HCT116 (cell line): ENCODE measurements at regions not wholly inside any gene's neighbourhood (a gene's known extent, or its start where the extent isn't known, plus 50 kb on each side); places are given as distances from the start of the nearest gene placed in this dataset.

ENCODE experiments used
- ATAC-seq: fragments of 200-7000 bp; cut with Tn5 transposase; 2 replicates; pipeline ENCODE4 v1.9.1; 2020; ENCODE audit warnings: mild to moderate bottlenecking, moderate library complexity
- BruUV-seq: library from RNA; stranded (reverse); fragments of 400-500 nt; replicated peaks from 2 replicates; lab custom pipeline; 2021; lab: Mats Ljungman, UMichigan
- CTCF ChIA-PET: fragments of 300-600 bp; sonication (Branson Sonifier 250); formaldehyde crosslinking; loops from one replicate; lab custom pipeline; 2021; ENCODE audit warnings: antibody characterized with exemption; lab: Charles Lee
- POLR2A ChIA-PET: fragments of 300-600, 350-600 bp; sonication (Branson Sonifier 250); formaldehyde crosslinking; loops from one replicate; lab custom pipeline; 2021; ENCODE audit warnings: antibody characterized with exemption; lab: Charles Lee
- RAD21 ChIA-PET, 2 experiments: fragments of 300-600 bp; sonication (Branson Sonifier 250); formaldehyde crosslinking; loops; one replicate each; lab custom pipeline; 2023; ENCODE audit warnings: low total read pairs in 2 of 2; ENCODE audit not compliant: uncharacterized antibody in 2 of 2, unreplicated experiment in 2 of 2, low non-redundant PET in 1 of 2; lab: Charles Lee
- DNase-seq: peaks from one replicate; pipeline ENCODE4 v3.0.0-alpha.2; 2010; ENCODE audit warnings: low read depth, low spot score
- H2AFZ ChIP-seq: fragments of 200-600 bp; shearing (Covaris generic), sonication (generic); 2 replicates; pipeline ENCODE4 v1.6.1; 2017; ENCODE audit warnings: low read depth, mixed run types, mixed read lengths, antibody characterized with exemption, low read length; ENCODE audit not compliant: poor library complexity, severe bottlenecking
- H3K27ac ChIP-seq: 2 replicates; pipeline ENCODE4 v1.5.1; 2012; ENCODE audit warnings: low read depth, low read length
- H3K27me3 ChIP-seq: fragments of 200-600 bp; sonication (generic); 2 replicates; pipeline ENCODE4 v1.6.1; 2016; ENCODE audit warnings: mixed run types, low read length, mixed read lengths; ENCODE audit not compliant: insufficient read depth
- H3K36me3 ChIP-seq, 2 experiments: fragments of 200-500 bp in 1 of 2; fragments of 200-600 bp in 1 of 2; sonication (Bioruptor generic) in 1 of 2; sonication (generic) in 1 of 2; 2 replicates each; pipeline versions ENCODE4 v1.5.1 to v1.6.1; 2014 to 2016; ENCODE audit warnings: low read length in 2 of 2, inconsistent platforms in 1 of 2, mixed read lengths in 1 of 2, mixed run types in 1 of 2; ENCODE audit not compliant: insufficient read depth in 2 of 2, control insufficient read depth in 1 of 2
- H3K4me1 ChIP-seq, 2 experiments: fragments of 200-600 bp in 1 of 2; sonication (generic) in 1 of 2; 2 replicates each; pipeline versions ENCODE4 v1.5.1 to v1.6.1; 2012 to 2017; ENCODE audit warnings: low read length in 2 of 2, inconsistent platforms in 1 of 2, mild to moderate bottlenecking in 1 of 2, mixed read lengths in 1 of 2, mixed run types in 1 of 2, moderate library complexity in 1 of 2; ENCODE audit not compliant: insufficient read depth in 2 of 2, control insufficient read depth in 1 of 2
- H3K4me2 ChIP-seq: fragments of 200-600 bp; sonication (generic); 2 replicates; pipeline ENCODE4 v1.6.1; 2017; ENCODE audit warnings: mixed run types, low read length, mixed read lengths
- H3K4me3 ChIP-seq, 2 experiments: fragments of 200-600 bp in 1 of 2; sonication (generic) in 1 of 2; replicated peaks in 1 of 2; 2 replicates each; pipeline ENCODE4 v1.5.1; 2011 to 2016; ENCODE audit warnings: low read length in 2 of 2, control low read depth in 1 of 2, low read depth in 1 of 2, mild to moderate bottlenecking in 1 of 2, mixed read lengths in 1 of 2, mixed run types in 1 of 2
- H3K79me2 ChIP-seq: fragments of 200-600 bp; sonication (generic); 2 replicates; pipeline ENCODE4 v1.6.1; 2017; ENCODE audit warnings: mild to moderate bottlenecking, mixed run types, low read length, moderate library complexity, mixed read lengths; ENCODE audit not compliant: insufficient read depth
- H3K9ac ChIP-seq: fragments of 200-600 bp; sonication (generic); 2 replicates; pipeline ENCODE4 v1.6.1; 2016; ENCODE audit warnings: low read length, mixed read lengths
- H3K9me2 ChIP-seq: fragments of 200-600 bp; sonication (generic), shearing (Covaris generic); 2 replicates; pipeline ENCODE4 v1.6.1; 2017; ENCODE audit warnings: mixed run types, mild to moderate bottlenecking, moderate library complexity; ENCODE audit not compliant: insufficient read depth
- H3K9me3 ChIP-seq, 2 experiments: fragments of 200-500 bp in 1 of 2; fragments of 200-600 bp in 1 of 2; sonication (Bioruptor generic) in 1 of 2; sonication (generic) in 1 of 2; 2 replicates each; pipeline ENCODE4 v1.6.1; 2014 to 2017; ENCODE audit warnings: low read length in 2 of 2, mixed read lengths in 2 of 2, inconsistent platforms in 1 of 2, low read depth in 1 of 2, mild to moderate bottlenecking in 1 of 2, mixed run types in 1 of 2, moderate library complexity in 1 of 2; ENCODE audit not compliant: control insufficient read depth in 1 of 2, insufficient read depth in 1 of 2
- H4K20me1 ChIP-seq: fragments of 200-600 bp; sonication (generic), shearing (Covaris generic); 2 replicates; pipeline ENCODE4 v1.6.1; 2017; ENCODE audit warnings: mixed run types, mild to moderate bottlenecking, moderate library complexity; ENCODE audit not compliant: insufficient read depth
- CEBPB ChIP-seq: IDR thresholded peaks from 2 replicates; pipeline ENCODE4 v1.6.1; 2012; ENCODE audit warnings: low read depth
- EGR1 ChIP-seq: IDR thresholded peaks from 2 replicates; pipeline ENCODE4 v1.6.1; 2012; ENCODE audit warnings: low read depth
- EZH2 ChIP-seq: fragments of 200-600 bp; sonication (generic); IDR thresholded peaks from 2 replicates; pipeline ENCODE4 v1.6.1; 2017; ENCODE audit warnings: antibody characterized with exemption, mixed run types
- EZH2phosphoT487 ChIP-seq: fragments of 200-600 bp; IDR thresholded peaks from 2 replicates; pipeline ENCODE4 v1.6.1; 2018; ENCODE audit warnings: antibody characterized with exemption, borderline replicate concordance
- JUND ChIP-seq: IDR thresholded peaks from 2 replicates; pipeline ENCODE4 v1.6.1; 2012
- MAX ChIP-seq: IDR thresholded peaks from 2 replicates; pipeline ENCODE4 v1.6.1; 2012
- POLR2A ChIP-seq: IDR thresholded peaks from 2 replicates; pipeline ENCODE4 v1.7.0; 2011; ENCODE audit warnings: borderline replicate concordance; ENCODE audit not compliant: insufficient read depth, insufficient read length; ENCODE audit errors: extremely low read depth
- REST ChIP-seq: IDR thresholded peaks from 2 replicates; pipeline ENCODE4 v1.6.1; 2012; ENCODE audit warnings: low read depth
- SIN3A ChIP-seq: IDR thresholded peaks from 2 replicates; pipeline ENCODE4 v1.6.1; 2012; ENCODE audit warnings: low read depth
- ZFX ChIP-seq: fragments of 450-650 bp; IDR thresholded peaks from 2 replicates; pipeline ENCODE4 v1.6.1; 2017
- ZNF274 ChIP-seq: fragments of 200-500 bp; sonication (Bioruptor generic); IDR thresholded peaks from 2 replicates; pipeline ENCODE4 v1.6.1; 2014; ENCODE audit warnings: mild to moderate bottlenecking, low read depth, low read length, inconsistent platforms
- intact Hi-C: fragments of 100-400 bp; cut with micrococcal nuclease; formaldehyde crosslinking; loops from 2 replicates; pipeline ENCODE4 v1.10.0; 2022

GRCh38 chr14:89524412-89524811 is 107.4 kb upstream of the FOXN3 start:
- CTCF ChIA-PET = no interaction called here
- BruUV-seq = no TSS peak
- no peak for ATAC-seq

More at GRCh38 chr14:89524412-89524811, 107.4 kb upstream of the FOXN3 start:
- Histone ChIP-seq H3K9ac (no peak overlapping the region), H3K36me3 (no peaks in the 10 kb centered on the region), H3K27ac (no peak overlapping the region), H4K20me1 (no peaks in the 10 kb centered on the region), H3K4me2 (no peak overlapping the region), H3K4me3 (no peak overlapping the region), H3K4me1 (no peaks in the 10 kb centered on the region), H2AFZ (no peak overlapping the region), H3K9me3 (peaks cover 0 to 8% of the 10 kb centered on the region in 2 experiments; a peak in 2 of 4 replicates), H3K27me3 (no peaks in the 10 kb centered on the region), H3K9me2 (no peaks in the 10 kb centered on the region), H3K79me2 (no peaks in the 10 kb centered on the region)
- ChIA-PET POLR2A (no interaction called here), RAD21 (no interaction called here)
- intact Hi-C loops = no loop called here
- DNase-seq = no peak
- TF ChIP-seq EZH2 (no peak), ZFX (no peak), POLR2A (no peak), MAX (no peak), EGR1 (no peak), SIN3A (no peak), REST (no peak), CEBPB (no peak), JUND (no peak), ZNF274 (no peak), EZH2phosphoT487 (no peak)
